HEK293 (cell line): ENCODE measurements at regions not wholly inside any gene's neighbourhood (a gene's known extent, or its start where the extent isn't known, plus 50 kb on each side); places are given as distances from the start of the nearest gene placed in this dataset.

Experiments
- CTCF ChIA-PET: fragments of 350-600 bp; formaldehyde crosslinking; extraction: SDS; loops from one replicate; lab custom pipeline; 2021; ENCODE audit warnings: antibody characterized with exemption; lab: Yijun Ruan, JAX
- POLR2A ChIA-PET: fragments of 300-600 bp; formaldehyde crosslinking; extraction: SDS; loops from one replicate; lab custom pipeline; 2020; ENCODE audit warnings: antibody characterized with exemption, inconsistent platforms; lab: Yijun Ruan, JAX
- H3K27ac ChIP-seq: fragments of 200-500 bp; sonication (Bioruptor generic); 2 replicates; pipeline ENCODE4 v1.5.1; 2014; ENCODE audit warnings: low read depth, low read length, control low read depth, inconsistent platforms; ENCODE audit errors: extremely low read depth
- H3K36me3 ChIP-seq, 2 experiments: fragments of 200-500 bp in 1 of 2; sonication (Bioruptor generic) in 1 of 2; 1 replicate in 1 of 2; 2 replicates in 1 of 2; pipeline ENCODE4 v1.5.1; 2014 to 2017; ENCODE audit warnings: inconsistent platforms in 2 of 2, low read length in 2 of 2; ENCODE audit not compliant: control insufficient read depth in 2 of 2, insufficient read depth in 1 of 2
- H3K4me1 ChIP-seq: fragments of 200-500 bp; sonication (Bioruptor generic); 2 replicates; pipeline ENCODE4 v1.5.1; 2014; ENCODE audit warnings: mild to moderate bottlenecking, low read length, inconsistent platforms; ENCODE audit not compliant: control insufficient read depth, insufficient read depth
- H3K4me3 ChIP-seq: 2 replicates; pipeline ENCODE4 v1.5.1; 2011; ENCODE audit warnings: low read depth, mild to moderate bottlenecking, control low read depth, low read length, moderate library complexity
- H3K9me3 ChIP-seq: fragments of 200-500 bp; sonication (Bioruptor generic); 2 replicates; pipeline ENCODE4 v1.5.1; 2014; ENCODE audit warnings: low read depth, low read length, inconsistent platforms; ENCODE audit not compliant: control insufficient read depth, insufficient read depth
- BCL6B ChIP-seq: fragments of 450-650 bp; formaldehyde crosslinking; IDR thresholded peaks from 2 replicates; pipeline ENCODE4 v1.5.1; 2017; ENCODE audit warnings: missing biosample characterization, missing genetic modification characterization
- ELK4 ChIP-seq: IDR thresholded peaks from 2 replicates; pipeline ENCODE4 v1.6.1; 2011; ENCODE audit warnings: mild to moderate bottlenecking, low read depth, low read length, borderline replicate concordance
- HOXC10 ChIP-seq: sonication (generic); formaldehyde crosslinking; IDR thresholded peaks from 2 replicates; pipeline ENCODE4 v1.8.1; 2023; ENCODE audit warnings: mild to moderate bottlenecking, missing genetic modification reagents
- KLF10 ChIP-seq: fragments of 450-650 bp; IDR thresholded peaks from 2 replicates; pipeline ENCODE4 v1.5.1; 2018; ENCODE audit warnings: missing biosample characterization, mild to moderate bottlenecking, missing genetic modification characterization
- MZF1 ChIP-seq: fragments of 450-650 bp; formaldehyde crosslinking; IDR thresholded peaks from 2 replicates; pipeline ENCODE4 v1.5.1; 2017; ENCODE audit warnings: missing biosample characterization, missing genetic modification characterization, borderline replicate concordance
- SP7 ChIP-seq: fragments of 450-650 bp; formaldehyde crosslinking; IDR thresholded peaks from 2 replicates; pipeline ENCODE4 v1.5.1; 2016; ENCODE audit warnings: missing biosample characterization, missing genetic modification characterization
- ZBTB1 ChIP-seq: fragments of 450-650 bp; formaldehyde crosslinking; IDR thresholded peaks from 2 replicates; pipeline ENCODE4 v1.5.1; 2016; ENCODE audit warnings: missing biosample characterization, missing genetic modification characterization
- ZBTB17 ChIP-seq: fragments of 450-650 bp; formaldehyde crosslinking; IDR thresholded peaks from 2 replicates; pipeline ENCODE4 v1.5.1; 2016; ENCODE audit warnings: missing biosample characterization, missing genetic modification characterization
- ZBTB20 ChIP-seq: fragments of 450-650 bp; formaldehyde crosslinking; IDR thresholded peaks from 2 replicates; pipeline ENCODE4 v1.5.1; 2016; ENCODE audit warnings: missing biosample characterization, missing genetic modification characterization
- ZBTB21 ChIP-seq: fragments of 450-650 bp; formaldehyde crosslinking; IDR thresholded peaks from 2 replicates; pipeline ENCODE4 v1.5.1; 2017; ENCODE audit warnings: missing biosample characterization, missing genetic modification characterization
- ZNF140 ChIP-seq: fragments of 450-650 bp; formaldehyde crosslinking; IDR thresholded peaks from 2 replicates; pipeline ENCODE4 v1.5.1; 2016; ENCODE audit warnings: missing biosample characterization, missing genetic modification characterization
- ZNF155 ChIP-seq: fragments of 450-650 bp; formaldehyde crosslinking; IDR thresholded peaks from 2 replicates; pipeline ENCODE4 v1.5.1; 2016; ENCODE audit warnings: missing biosample characterization, missing genetic modification characterization
- ZNF157 ChIP-seq: fragments of 450-650 bp; formaldehyde crosslinking; IDR thresholded peaks from 2 replicates; pipeline ENCODE4 v1.5.1; 2016; ENCODE audit warnings: missing biosample characterization, missing genetic modification characterization
- ZNF202 ChIP-seq: fragments of 450-650 bp; formaldehyde crosslinking; IDR thresholded peaks from 2 replicates; pipeline ENCODE4 v1.5.1; 2016; ENCODE audit warnings: missing biosample characterization, missing genetic modification characterization, borderline replicate concordance
- ZNF274 ChIP-seq, 2 experiments: fragments of 200-500 bp in 1 of 2; fragments of 450-650 bp in 1 of 2; sonication (Bioruptor generic) in 1 of 2; formaldehyde crosslinking in 1 of 2; IDR thresholded peaks; 2 replicates each; pipeline versions ENCODE4 v1.5.1 to v1.6.1; 2014 to 2016; ENCODE audit warnings: borderline replicate concordance in 1 of 2, inconsistent platforms in 1 of 2, low read length in 1 of 2, missing biosample characterization in 1 of 2, missing genetic modification characterization in 1 of 2
- ZNF391 ChIP-seq: fragments of 450-650 bp; formaldehyde crosslinking; IDR thresholded peaks from 2 replicates; pipeline ENCODE4 v1.5.1; 2016; ENCODE audit warnings: low read depth, missing biosample characterization, missing genetic modification characterization, borderline replicate concordance
- ZNF426 ChIP-seq: fragments of 450-650 bp; formaldehyde crosslinking; IDR thresholded peaks from 2 replicates; pipeline ENCODE4 v1.5.1; 2017; ENCODE audit warnings: missing biosample characterization, missing genetic modification characterization, mild to moderate bottlenecking, inconsistent platforms, moderate library complexity
- ZNF549 ChIP-seq: fragments of 450-650 bp; IDR thresholded peaks from 2 replicates; pipeline ENCODE4 v1.5.1; 2018; ENCODE audit warnings: missing biosample characterization, missing genetic modification characterization, mild to moderate bottlenecking, inconsistent platforms, moderate library complexity
- ZNF555 ChIP-seq: fragments of 450-650 bp; formaldehyde crosslinking; conservative IDR thresholded peaks from 2 replicates; pipeline ENCODE4 v1.5.1; 2017; ENCODE audit warnings: missing biosample characterization, mild to moderate bottlenecking, missing genetic modification characterization, inconsistent platforms
- ZNF600 ChIP-seq: fragments of 450-650 bp; formaldehyde crosslinking; IDR thresholded peaks from 2 replicates; pipeline ENCODE4 v1.5.1; 2016; ENCODE audit warnings: missing biosample characterization, missing genetic modification characterization
- ZNF610 ChIP-seq: fragments of 450-650 bp; formaldehyde crosslinking; IDR thresholded peaks from 2 replicates; pipeline ENCODE4 v1.5.1; 2016; ENCODE audit warnings: missing biosample characterization, missing genetic modification characterization, borderline replicate concordance
- ZNF677 ChIP-seq: fragments of 450-650 bp; IDR thresholded peaks from 2 replicates; pipeline ENCODE4 v1.5.0; 2018; ENCODE audit warnings: missing biosample characterization, mild to moderate bottlenecking, missing genetic modification characterization, moderate library complexity
- ZNF747 ChIP-seq: fragments of 450-650 bp; formaldehyde crosslinking; IDR thresholded peaks from 2 replicates; pipeline ENCODE4 v1.5.1; 2016; ENCODE audit warnings: missing biosample characterization, missing genetic modification characterization
- ZNF776 ChIP-seq: fragments of 450-650 bp; formaldehyde crosslinking; IDR thresholded peaks from 2 replicates; pipeline ENCODE4 v1.5.0; 2017; ENCODE audit warnings: missing biosample characterization, missing genetic modification characterization, borderline replicate concordance
- TF ChIP-seq, protein P1 (sequence below): fragments of 450-650 bp; formaldehyde crosslinking; IDR thresholded peaks from 2 replicates; pipeline ENCODE4; 2016; ENCODE audit warnings: missing biosample characterization, missing genetic modification characterization

GRCh38 chr18:1475867-1476266, 571.2 kb downstream of the ADCYAP1 start:
- Histone ChIP-seq H3K4me1 (no peaks in the 10 kb centered on the region), H3K36me3 (no peaks in the 10 kb centered on the region), H3K9me3 (no peaks in the 10 kb centered on the region), H3K4me3 (no peak overlapping the region), H3K27ac (no peak overlapping the region)
- TF ChIP-seq BCL6B: no peak
- no peak for TF ChIP-seq MZF1 (tag by site-specific recombination)
- no peak for TF ChIP-seq ZNF157
- TF ChIP-seq HOXC10 (CRISPR knock-in tag): no peak
- TF ChIP-seq ZNF555 (tag by site-specific recombination): no peak
- TF ChIP-seq ZNF202 (tag by site-specific recombination): no peak
- no peak for TF ChIP-seq ZNF549 (tag by site-specific recombination)
- no peak for TF ChIP-seq ZNF391 (tag by site-specific recombination)
- no peak for TF ChIP-seq ZBTB21 (tag by site-specific recombination)
- TF ChIP-seq ZNF155 (tag by site-specific recombination): no peak
- TF ChIP-seq ZNF600 (tag by site-specific recombination): no peak
- TF ChIP-seq ZNF610 (tag by site-specific recombination): no peak
- TF ChIP-seq ZBTB20 (tag by site-specific recombination): no peak
- TF ChIP-seq ZBTB1 (tag by site-specific recombination): no peak
- POLR2A ChIA-PET: no interaction called here
- CTCF ChIA-PET: no interaction called here

- ChIA-PET POLR2A (no interaction called here), CTCF (no interaction called here)
- H3K4me3 ChIP-seq: no peak overlapping the region
- H3K27ac ChIP-seq: no peak overlapping the region
- TF ChIP-seq ZNF426 (tag by site-specific recombination): no peak
- no peak for TF ChIP-seq ZNF140
- no peak for TF ChIP-seq SP7
- TF ChIP-seq ZNF776: no peak
- TF ChIP-seq ZBTB17 (tag by site-specific recombination): no peak
- TF ChIP-seq, protein P1, sequence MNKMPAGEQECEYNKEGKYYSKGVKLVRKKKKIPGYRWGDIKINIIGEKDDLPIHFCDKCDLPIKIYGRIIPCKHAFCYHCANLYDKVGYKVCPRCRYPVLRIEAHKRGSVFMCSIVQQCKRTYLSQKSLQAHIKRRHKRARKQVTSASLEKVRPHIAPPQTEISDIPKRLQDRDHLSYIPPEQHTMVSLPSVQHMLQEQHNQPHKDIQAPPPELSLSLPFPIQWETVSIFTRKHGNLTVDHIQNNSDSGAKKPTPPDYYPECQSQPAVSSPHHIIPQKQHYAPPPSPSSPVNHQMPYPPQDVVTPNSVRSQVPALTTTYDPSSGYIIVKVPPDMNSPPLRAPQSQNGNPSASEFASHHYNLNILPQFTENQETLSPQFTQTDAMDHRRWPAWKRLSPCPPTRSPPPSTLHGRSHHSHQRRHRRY (tag by site-specific recombination): no peak
- no peak for TF ChIP-seq KLF10
- TF ChIP-seq ZNF747: no peak
- no peak for TF ChIP-seq ELK4
- TF ChIP-seq ZNF274 (IDR thresholded peaks at IDR 0.05; ENCODE audit: low read length): no peak
- no peak for TF ChIP-seq ZNF274 (tag by site-specific recombination; IDR thresholded peaks at IDR 0.05; ENCODE audit: borderline replicate concordance)
- no peak for TF ChIP-seq ZNF677 (tag by site-specific recombination)
- H3K4me1 ChIP-seq: no peaks in the 10 kb centered on the region
- no peaks in the 10 kb centered on the region for H3K36me3 ChIP-seq
- H3K9me3 ChIP-seq: no peaks in the 10 kb centered on the region
Measured at GRCh38 chr18:1480309-1480708, 575.6 kb downstream of the ADCYAP1 start.
